ENCODE measurements at regions not wholly inside any gene's neighbourhood (a gene's known extent, or its start where the extent isn't known, plus 50 kb on each side); places are given as distances from the start of the nearest gene placed in this dataset.

- TF ChIP-seq CTCF (IDR thresholded peaks at IDR 0.05; ENCODE audit: partially characterized antibody, unreplicated experiment), result no peak
- Mint-ChIP-seq H3K4me1 (ENCODE audit: low read depth, unreplicated experiment) (peaks cover 5% of the 10 kb centered on the region), H3K9me3 (ENCODE audit: unreplicated experiment) (no peaks in the 10 kb centered on the region), H3K36me3 (ENCODE audit: unreplicated experiment) (no peaks in the 10 kb centered on the region), H3K27me3 (ENCODE audit: unreplicated experiment) (no peaks in the 10 kb centered on the region), H3K27ac (ENCODE audit: unreplicated experiment) (no peak overlapping the region), H3K4me3 (ENCODE audit: unreplicated experiment) (no peak overlapping the region)
- DNase-seq, result no peak
These were observed 81.1 kb downstream of the TRIM42 start for GRCh38 chr3:140758791-140759444.

GRCh38 chr3:140760324-140761075 is 82.6 kb downstream of the TRIM42 start:
- peaks cover 5% of the 10 kb centered on the region for H3K4me1 Mint-ChIP-seq (ENCODE audit: low read depth, unreplicated experiment)
- no peaks in the 10 kb centered on the region for H3K9me3 Mint-ChIP-seq (ENCODE audit: unreplicated experiment)
- no peak for TF ChIP-seq CTCF (IDR thresholded peaks at IDR 0.05; ENCODE audit: partially characterized antibody, unreplicated experiment)
- H3K27ac Mint-ChIP-seq (ENCODE audit: unreplicated experiment), result no peak overlapping the region
- no peak for DNase-seq
- no peaks in the 10 kb centered on the region for H3K36me3 Mint-ChIP-seq (ENCODE audit: unreplicated experiment)
- H3K4me3 Mint-ChIP-seq (ENCODE audit: unreplicated experiment), result no peak overlapping the region
- H3K27me3 Mint-ChIP-seq (ENCODE audit: unreplicated experiment), result no peaks in the 10 kb centered on the region

GRCh38 chr3:140761076-140761639 is 83.3 kb downstream of the TRIM42 start:
- DNase-seq, result no peak
- no peak for TF ChIP-seq CTCF (IDR thresholded peaks at IDR 0.05; ENCODE audit: partially characterized antibody, unreplicated experiment)

GRCh38 chr3:140762746-140763145 is 84.9 kb downstream of the TRIM42 start:
- Mint-ChIP-seq H3K4me1 (ENCODE audit: low read depth, unreplicated experiment) (peaks cover 5% of the 10 kb centered on the region), H3K27ac (ENCODE audit: unreplicated experiment) (no peak overlapping the region), H3K27me3 (ENCODE audit: unreplicated experiment) (no peaks in the 10 kb centered on the region), H3K4me3 (ENCODE audit: unreplicated experiment) (no peak overlapping the region), H3K36me3 (ENCODE audit: unreplicated experiment) (no peaks in the 10 kb centered on the region), H3K9me3 (ENCODE audit: unreplicated experiment) (no peaks in the 10 kb centered on the region)
- TF ChIP-seq CTCF (IDR thresholded peaks at IDR 0.05; ENCODE audit: partially characterized antibody, unreplicated experiment), result no peak
- no peak for DNase-seq

More at GRCh38 chr3:140761076-140761639, 83.3 kb downstream of the TRIM42 start:
- H3K27ac Mint-ChIP-seq (ENCODE audit: unreplicated experiment), result no peak overlapping the region
- no peaks in the 10 kb centered on the region for H3K36me3 Mint-ChIP-seq (ENCODE audit: unreplicated experiment)
- peaks cover 5% of the 10 kb centered on the region for H3K4me1 Mint-ChIP-seq (ENCODE audit: low read depth, unreplicated experiment)
- H3K27me3 Mint-ChIP-seq (ENCODE audit: unreplicated experiment), result no peaks in the 10 kb centered on the region
- no peaks in the 10 kb centered on the region for H3K9me3 Mint-ChIP-seq (ENCODE audit: unreplicated experiment)
- no peak overlapping the region for H3K4me3 Mint-ChIP-seq (ENCODE audit: unreplicated experiment)

- Mint-ChIP-seq H3K36me3 (ENCODE audit: unreplicated experiment) (no peaks in the 10 kb centered on the region), H3K27me3 (ENCODE audit: unreplicated experiment) (peaks cover under 1% of the 10 kb centered on the region), H3K27ac (ENCODE audit: unreplicated experiment) (no peak overlapping the region), H3K9me3 (ENCODE audit: unreplicated experiment) (no peaks in the 10 kb centered on the region), H3K4me3 (ENCODE audit: unreplicated experiment) (no peak overlapping the region), H3K4me1 (ENCODE audit: low read depth, unreplicated experiment) (peaks cover 5% of the 10 kb centered on the region)
- no peak for DNase-seq
- TF ChIP-seq CTCF (IDR thresholded peaks at IDR 0.05; ENCODE audit: partially characterized antibody, unreplicated experiment), result no peak
These were observed 85.7 kb downstream of the TRIM42 start for GRCh38 chr3:140763532-140763931.
